Neutrophil (primary cell): ENCODE measurements at regions not wholly inside any gene's neighbourhood (a gene's known extent, or its start where the extent isn't known, plus 50 kb on each side); places are given as distances from the start of the nearest gene placed in this dataset.

ENCODE experiments used
- H3K27ac ChIP-seq: fragments of 200-600 bp; sonication (generic); 2 replicates; pipeline ENCODE4 v1.5.1; 2016; ENCODE audit warnings: mild to moderate bottlenecking, moderate library complexity
- H3K27me3 ChIP-seq: fragments of 200-600 bp; sonication (generic); 2 replicates; pipeline ENCODE4 v1.6.0; 2016; ENCODE audit warnings: mild to moderate bottlenecking
- H3K36me3 ChIP-seq: fragments of 200-600 bp; sonication (generic); 2 replicates; pipeline ENCODE4 v1.5.1; 2017
- H3K4me1 ChIP-seq, 2 experiments: fragments of 200-600 bp in 1 of 2; sonication (generic) in 1 of 2; 1 replicate in 1 of 2; 2 replicates in 1 of 2; pipeline versions ENCODE4 v1.5.1 to v1.6.1; 2013 to 2016; ENCODE audit warnings: low read depth in 1 of 2, low read length in 1 of 2, mild to moderate bottlenecking in 1 of 2, moderate library complexity in 1 of 2; ENCODE audit not compliant: control insufficient read depth in 1 of 2, insufficient read depth in 1 of 2
- H3K4me3 ChIP-seq, 2 experiments: fragments of 200-600 bp in 1 of 2; sonication (generic) in 1 of 2; 1 replicate in 1 of 2; 2 replicates in 1 of 2; pipeline ENCODE4 v1.5.1; 2013 to 2016; ENCODE audit warnings: low read depth in 1 of 2, low read length in 1 of 2, mild to moderate bottlenecking in 1 of 2, moderate library complexity in 1 of 2
- H3K9me3 ChIP-seq: fragments of 200-600 bp; sonication (generic); 2 replicates; pipeline ENCODE4 v1.5.1; 2016
- CTCF ChIP-seq: fragments of 200-600 bp; sonication (generic); IDR thresholded peaks from 2 replicates; pipeline ENCODE4 v1.5.1; 2016; ENCODE audit warnings: antibody characterized with exemption

DNA sequence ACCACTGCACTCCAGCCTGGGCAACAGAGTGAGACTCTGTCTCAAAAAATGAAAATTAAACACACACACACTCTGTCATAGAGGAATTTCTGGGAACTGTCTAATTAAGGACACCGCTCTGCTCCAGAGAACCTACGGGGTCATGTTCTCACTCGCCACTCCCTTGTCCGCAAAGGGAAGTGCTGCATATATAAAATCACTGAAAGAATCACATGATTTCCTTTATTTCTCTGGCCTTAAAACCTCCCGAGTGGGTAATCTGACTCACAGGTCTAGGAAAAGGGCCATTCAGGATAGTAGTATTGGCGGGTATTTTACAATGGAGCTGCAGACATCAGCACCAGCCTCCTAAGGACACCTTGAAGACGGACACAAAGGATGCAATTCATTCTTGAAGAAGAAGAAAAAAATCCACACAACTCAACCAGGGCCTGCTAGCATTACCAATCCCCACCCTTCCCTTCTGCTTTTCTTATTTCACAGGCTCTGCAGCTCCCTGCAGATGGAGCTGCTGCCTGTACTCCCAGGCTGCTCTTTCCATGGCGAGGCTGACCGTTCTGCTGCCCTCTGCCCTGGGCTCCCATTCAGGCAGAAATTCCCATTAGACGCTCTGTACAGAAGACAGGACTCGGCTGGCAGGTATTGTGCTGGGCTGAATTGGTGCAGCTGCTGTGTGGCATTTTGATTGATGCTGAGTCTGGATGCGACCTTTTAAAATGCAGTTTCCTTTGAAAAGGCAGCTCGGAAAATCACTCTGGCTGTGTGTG, 53.3 kb upstream of the FAM89A start:
- Histone ChIP-seq H3K36me3 (no peaks in the 10 kb centered on the region), H3K4me1 (no peaks in the 10 kb centered on the region), H3K9me3 (no peaks in the 10 kb centered on the region), H3K4me3 (no peak overlapping the region), H3K27me3 (peaks cover 73% of the 10 kb centered on the region), H3K27ac (no peak overlapping the region)
- TF ChIP-seq CTCF, result no peak

DNA sequence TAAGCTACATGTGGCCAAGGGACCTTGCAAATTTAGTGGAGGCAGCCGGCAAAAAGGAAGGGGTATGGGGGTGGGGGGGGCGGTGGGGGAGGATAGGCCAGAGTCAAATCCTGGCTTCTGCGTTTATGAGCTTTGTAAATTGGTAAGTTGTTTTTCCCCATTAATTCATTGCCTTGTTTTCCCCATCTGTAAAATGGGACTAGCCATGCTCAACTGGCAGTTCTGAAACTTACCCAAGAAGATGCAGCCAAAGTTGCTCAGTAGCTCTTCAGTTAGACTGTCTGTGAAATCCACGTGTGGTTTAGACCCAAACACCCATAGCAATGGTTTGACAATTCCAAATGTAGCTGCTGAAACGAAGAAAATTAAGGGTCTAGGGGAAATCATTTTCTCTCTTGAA, 52.3 kb upstream of the FAM89A start:
- no peak overlapping the region for H3K27ac ChIP-seq
- no peak for TF ChIP-seq CTCF
- H3K4me3 ChIP-seq, result no peak overlapping the region
- no peaks in the 10 kb centered on the region for H3K9me3 ChIP-seq
- H3K36me3 ChIP-seq, result no peaks in the 10 kb centered on the region
- H3K27me3 ChIP-seq, result peaks cover 70% of the 10 kb centered on the region
- no peaks in the 10 kb centered on the region for H3K4me1 ChIP-seq

DNA sequence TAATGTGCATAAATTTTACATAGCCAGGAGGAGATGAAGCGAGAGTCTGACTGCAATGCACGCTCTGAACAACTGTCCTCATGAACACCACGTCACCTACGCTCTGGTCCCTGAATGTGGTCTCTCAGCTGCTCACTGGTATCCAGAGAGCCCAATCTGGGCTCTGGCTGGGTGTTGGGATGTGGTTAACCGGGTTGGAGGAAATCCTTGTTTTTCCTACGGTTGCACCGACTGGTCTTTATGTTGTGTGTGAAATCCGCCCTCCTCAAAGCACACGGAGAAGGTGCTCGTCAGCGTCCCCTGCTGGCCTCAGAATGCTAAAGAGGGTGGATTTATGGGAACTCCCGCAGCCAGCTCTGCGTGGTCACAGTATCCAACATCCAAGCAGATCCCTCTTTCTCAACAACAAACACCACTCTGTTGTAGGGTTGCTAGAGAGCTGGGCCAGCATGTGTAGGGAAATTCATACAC, 51.8 kb upstream of the FAM89A start:
- Histone ChIP-seq H3K27ac (no peak overlapping the region), H3K36me3 (no peaks in the 10 kb centered on the region), H3K4me1 (no peaks in the 10 kb centered on the region), H3K9me3 (no peaks in the 10 kb centered on the region), H3K4me3 (no peak overlapping the region), H3K27me3 (peaks cover 65% of the 10 kb centered on the region)
- TF ChIP-seq CTCF, result no peak

- no peak for TF ChIP-seq CTCF
- Histone ChIP-seq H3K27me3 (peaks cover 61% of the 10 kb centered on the region), H3K27ac (no peak overlapping the region), H3K36me3 (no peaks in the 10 kb centered on the region), H3K4me3 (no peak overlapping the region), H3K4me1 (no peaks in the 10 kb centered on the region), H3K9me3 (no peaks in the 10 kb centered on the region)
These were observed 51.4 kb upstream of the FAM89A start for GRCh38 chr1:231091415-231091814.
